NCI-H2171 treated with DMSO at 0.1 percent for 48 hours (cell line): ENCODE measurements at regions not wholly inside any gene's neighbourhood (a gene's known extent, or its start where the extent isn't known, plus 50 kb on each side); places are given as distances from the start of the nearest gene placed in this dataset.
"Not testable (repeated sequence)": the region's sequence is repeated elsewhere in the genome, so short reads cannot be mapped to it uniquely, and the experiment has no call there.

Experiments
- DNase-seq: peaks from one replicate; lab custom pipeline; 2025; lab: John Stamatoyannopoulos, UW

- no peak for DNase-seq
Observed at GRCh38 chr19:27824108-27824507, 1388.8 kb downstream of the UQCRFS1 start.

GRCh38 chr19:27822336-27822735, 1390.6 kb downstream of the UQCRFS1 start:
- DNase-seq: no peak

GRCh38 chr19:27821418-27822018, 1391.4 kb downstream of the UQCRFS1 start:
- no peak for DNase-seq

- no peak for DNase-seq
Observed at GRCh38 chr19:27815985-27816384, 1397.0 kb downstream of the UQCRFS1 start.

GRCh38 chr19:27814834-27815233, 1398.1 kb downstream of the UQCRFS1 start:
- DNase-seq: not testable (repeated sequence)

- DNase-seq: not testable (repeated sequence)
Observed at GRCh38 chr19:27814274-27814673, 1398.7 kb downstream of the UQCRFS1 start.

GRCh38 chr19:27806471-27807070, 1406.4 kb downstream of the UQCRFS1 start:
- no peak for DNase-seq

GRCh38 chr19:27805848-27806247, 1407.1 kb downstream of the UQCRFS1 start:
- no peak for DNase-seq

- not testable (repeated sequence) for DNase-seq
Observed at GRCh38 chr19:27802293-27802692, 1410.7 kb downstream of the UQCRFS1 start.

GRCh38 chr19:27796540-27796939, 1416.4 kb downstream of the UQCRFS1 start:
- no peak for DNase-seq

- no peak for DNase-seq
Observed at GRCh38 chr19:27796073-27796472, 1416.9 kb downstream of the UQCRFS1 start.

GRCh38 chr19:27795369-27795768, 1417.6 kb downstream of the UQCRFS1 start:
- DNase-seq: no peak

GRCh38 chr19:27794494-27795042, 1418.4 kb downstream of the UQCRFS1 start:
- DNase-seq: no peak

GRCh38 chr19:27793644-27794493, 1419.1 kb downstream of the UQCRFS1 start:
- peak; percentile 95 for DNase-seq

GRCh38 chr19:27793128-27793643, 1419.8 kb downstream of the UQCRFS1 start:
- DNase-seq: peak; percentile 90

GRCh38 chr19:27792576-27793127, 1420.3 kb downstream of the UQCRFS1 start:
- DNase-seq: no peak

- DNase-seq: no peak
Observed at GRCh38 chr19:27780367-27781075, 1432.4 kb downstream of the UQCRFS1 start.

- DNase-seq: no peak
Observed at GRCh38 chr19:27779954-27780353, 1433.0 kb downstream of the UQCRFS1 start.

GRCh38 chr19:27777726-27778125, 1435.2 kb downstream of the UQCRFS1 start:
- DNase-seq: no peak

GRCh38 chr19:27777242-27777641, 1435.7 kb downstream of the UQCRFS1 start:
- no peak for DNase-seq

GRCh38 chr19:27776524-27776923, 1436.4 kb downstream of the UQCRFS1 start:
- DNase-seq: peak; percentile 8
